ENCODE measurements at regions not wholly inside any gene's neighbourhood (a gene's known extent, or its start where the extent isn't known, plus 50 kb on each side); places are given as distances from the start of the nearest gene placed in this dataset.
A peak's percentile ranks its signal among the peaks of the same experiment; 100 is the strongest.
"Not testable (repeated sequence)": the region's sequence is repeated elsewhere in the genome, so short reads cannot be mapped to it uniquely, and the experiment has no call there.

DNA sequence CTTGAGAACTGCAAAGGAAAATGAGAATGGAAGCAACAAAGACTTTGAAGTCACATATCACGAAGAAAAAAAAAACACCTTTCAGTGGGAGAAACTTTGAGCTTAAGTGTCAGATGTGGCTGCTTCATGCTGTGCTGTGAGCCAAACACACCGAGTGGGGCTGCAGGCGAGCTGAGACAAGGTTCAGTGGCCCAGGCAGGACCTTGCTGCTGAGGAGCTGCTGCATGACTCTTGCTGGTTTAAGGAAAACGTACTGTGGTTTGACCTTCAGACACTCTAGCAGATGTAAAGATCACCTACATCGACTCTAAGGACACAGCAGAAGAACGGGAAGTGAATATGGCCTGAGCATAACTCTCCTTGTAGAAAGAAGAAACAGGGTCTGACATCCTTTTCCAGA, 118.1 kb upstream of the OR4E1 start:
- DNase-seq, result no peak

- DNase-seq, result not testable (repeated sequence)
Observed at GRCh38 chr14:21788687-21789086, 115.1 kb upstream of the OR4E1 start.

DNA sequence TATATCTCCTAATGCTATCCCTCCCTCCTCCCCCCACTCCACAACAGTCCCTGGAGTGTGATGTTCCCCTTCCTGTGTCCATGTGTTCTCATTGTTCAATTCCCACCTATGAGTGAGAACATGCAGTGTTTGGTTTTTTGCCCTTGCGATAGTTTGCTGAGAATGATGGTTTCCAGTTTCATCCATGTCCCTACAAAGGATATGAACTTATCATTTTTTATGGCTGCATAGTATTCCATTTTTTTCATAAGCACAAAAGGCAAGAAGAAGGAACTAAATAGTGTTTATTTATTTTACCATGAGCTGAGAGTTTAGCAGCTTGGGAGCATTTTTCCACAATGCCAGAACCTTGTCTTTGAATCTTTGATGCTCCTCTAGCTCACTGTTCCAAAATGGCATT, 113.6 kb upstream of the OR4E1 start:
- not testable (repeated sequence) for DNase-seq

DNA sequence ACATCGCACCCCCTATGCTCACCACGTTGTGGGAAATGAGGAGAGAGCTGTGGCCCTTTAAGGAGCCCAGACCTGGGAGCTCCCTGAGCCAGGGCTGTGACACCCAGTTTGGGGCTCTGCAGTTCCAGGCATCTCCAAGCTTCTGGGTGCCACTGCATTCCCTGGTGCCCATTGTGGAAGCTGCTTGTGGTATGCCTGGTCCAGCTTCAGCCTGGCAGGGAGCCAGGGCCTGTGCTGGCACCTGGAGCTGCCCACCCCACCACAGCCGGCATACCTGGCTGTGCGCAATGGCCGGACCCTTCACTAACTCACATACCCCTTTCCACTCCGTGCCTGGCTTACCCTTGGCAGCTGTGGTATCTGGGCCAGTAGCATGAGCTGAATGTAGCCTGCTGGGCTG, 107.9 kb upstream of the OR4E1 start:
- no peak for DNase-seq

GRCh38 chr14:21780429-21781084, 106.9 kb upstream of the OR4E1 start:
- DNase-seq, result no peak

GRCh38 chr14:21771671-21772070, 98.1 kb upstream of the OR4E1 start:
- peak; percentile 73 for DNase-seq

DNA sequence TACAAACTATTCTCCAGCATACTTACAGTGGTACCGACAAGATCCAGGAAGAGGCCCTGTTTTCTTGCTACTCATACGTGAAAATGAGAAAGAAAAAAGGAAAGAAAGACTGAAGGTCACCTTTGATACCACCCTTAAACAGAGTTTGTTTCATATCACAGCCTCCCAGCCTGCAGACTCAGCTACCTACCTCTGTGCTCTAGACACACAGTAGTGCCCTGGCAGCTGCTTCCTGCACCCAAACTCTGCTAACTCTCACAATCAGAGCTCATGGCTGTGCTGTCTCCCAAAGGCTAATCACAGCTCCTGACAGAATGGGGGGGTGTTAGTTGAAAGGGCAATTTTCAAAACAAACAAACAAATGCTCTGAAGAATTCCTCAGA, 95.2 kb upstream of the OR4E1 start:
- no peak for DNase-seq

- peak; percentile 63 for DNase-seq
Observed at GRCh38 chr14:21768116-21768874, 94.7 kb upstream of the OR4E1 start.

DNA sequence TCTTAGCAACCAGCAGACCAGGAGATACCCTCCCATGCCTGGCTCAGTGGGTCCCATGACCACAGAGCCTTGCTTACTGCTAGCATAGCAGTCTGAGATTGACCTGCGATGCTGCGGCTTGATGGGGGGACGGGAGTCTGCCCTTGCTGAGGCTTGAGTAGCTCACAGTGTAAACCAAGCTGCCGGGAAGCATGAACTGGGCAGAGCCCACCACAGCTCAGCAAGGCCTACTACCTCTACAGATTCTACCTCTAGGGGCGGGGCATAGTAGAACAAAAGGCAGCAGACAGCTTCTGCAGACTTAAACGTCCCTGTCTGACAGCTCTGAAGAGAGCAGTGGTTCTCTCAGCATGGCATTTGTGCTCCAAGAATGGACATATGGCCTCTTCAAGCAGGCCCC, 86.7 kb upstream of the OR4E1 start:
- not testable (repeated sequence) for DNase-seq

GRCh38 chr14:21749306-21749868, 75.8 kb upstream of the OR4E1 start:
- no peak for DNase-seq

- peak; percentile 83 for DNase-seq
Observed at GRCh38 chr14:21748869-21749303, 75.3 kb upstream of the OR4E1 start.

DNA sequence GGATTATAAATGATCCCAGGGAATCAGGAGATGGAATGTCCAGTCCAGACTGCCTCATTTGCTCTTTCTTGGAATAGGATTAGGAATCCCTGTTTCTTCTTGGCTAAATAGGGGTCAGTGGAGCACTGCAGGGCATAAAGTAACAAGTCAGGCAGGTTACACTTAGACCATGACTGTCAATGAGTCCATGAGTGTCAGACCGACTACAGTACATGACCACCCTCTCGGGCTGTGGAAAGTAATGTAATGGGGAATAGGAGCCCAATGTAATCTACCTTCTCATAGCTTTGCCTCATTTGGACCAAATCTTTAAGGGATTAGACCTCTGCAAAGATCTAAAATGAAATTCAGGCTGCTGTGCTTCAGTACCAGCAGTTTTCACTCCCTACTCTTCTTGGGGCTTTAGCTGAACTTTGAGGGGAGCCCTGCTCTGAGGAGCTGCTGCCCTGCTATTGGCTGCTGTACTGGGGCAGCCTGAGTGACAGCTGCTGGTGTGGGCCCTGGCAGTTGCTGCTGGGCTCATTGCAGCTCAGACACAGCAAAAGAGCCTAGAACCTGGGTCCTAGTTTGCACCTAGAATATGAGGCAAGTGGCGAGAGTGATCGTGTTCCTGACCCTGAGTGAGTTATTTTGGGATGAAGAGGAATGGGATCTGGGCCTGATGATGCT, 62.2 kb upstream of the OR4E1 start:
- no peak for DNase-seq

DNA sequence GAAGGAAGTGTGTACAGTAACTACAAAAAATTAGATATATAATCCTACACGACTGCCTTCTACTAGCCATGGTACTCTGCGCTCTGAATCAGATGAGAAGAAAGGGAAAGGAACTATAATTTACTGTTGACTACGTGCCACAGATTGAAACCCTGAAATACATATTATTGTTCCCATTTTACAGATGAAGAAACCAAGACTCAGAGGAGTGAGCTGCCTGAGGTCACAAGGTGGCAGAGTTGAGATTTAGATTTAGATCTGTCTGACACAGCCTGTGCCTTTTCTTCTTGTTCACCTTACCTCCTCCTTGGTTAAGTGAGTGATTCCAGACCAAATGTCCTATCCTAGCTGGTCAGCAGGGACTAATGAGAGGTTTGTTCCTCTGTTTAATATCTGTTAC, 61.6 kb upstream of the OR4E1 start:
- DNase-seq, result no peak

DNA sequence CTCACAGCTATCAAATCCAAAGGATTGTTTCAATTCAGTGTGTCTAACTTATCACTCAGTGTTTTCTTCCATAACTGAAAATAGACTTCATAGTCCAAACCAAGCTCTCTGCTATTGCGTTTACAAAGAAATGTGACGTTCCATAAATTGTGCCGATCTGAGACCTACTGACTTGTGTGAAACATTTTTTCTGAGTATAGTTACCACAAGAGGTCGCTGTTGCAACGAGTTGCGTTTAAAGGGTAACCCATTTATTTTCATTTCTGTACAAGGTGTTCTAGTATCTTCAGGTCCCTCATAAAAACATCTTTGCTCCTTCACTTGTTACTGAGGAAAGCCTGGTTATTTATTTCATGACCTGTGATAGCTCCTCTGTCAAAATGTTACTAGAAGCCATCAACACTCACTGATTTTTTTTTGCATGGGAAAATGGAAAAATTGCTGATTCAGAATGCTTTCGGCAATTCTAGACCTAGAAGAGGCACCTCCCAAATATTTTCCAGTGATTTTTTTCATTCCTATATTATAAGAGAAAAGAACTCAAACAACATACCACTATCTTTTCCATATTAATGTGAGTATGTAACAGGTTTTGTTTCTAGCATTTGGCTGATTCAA, 60.9 kb upstream of the OR4E1 start:
- DNase-seq, result no peak

DNA sequence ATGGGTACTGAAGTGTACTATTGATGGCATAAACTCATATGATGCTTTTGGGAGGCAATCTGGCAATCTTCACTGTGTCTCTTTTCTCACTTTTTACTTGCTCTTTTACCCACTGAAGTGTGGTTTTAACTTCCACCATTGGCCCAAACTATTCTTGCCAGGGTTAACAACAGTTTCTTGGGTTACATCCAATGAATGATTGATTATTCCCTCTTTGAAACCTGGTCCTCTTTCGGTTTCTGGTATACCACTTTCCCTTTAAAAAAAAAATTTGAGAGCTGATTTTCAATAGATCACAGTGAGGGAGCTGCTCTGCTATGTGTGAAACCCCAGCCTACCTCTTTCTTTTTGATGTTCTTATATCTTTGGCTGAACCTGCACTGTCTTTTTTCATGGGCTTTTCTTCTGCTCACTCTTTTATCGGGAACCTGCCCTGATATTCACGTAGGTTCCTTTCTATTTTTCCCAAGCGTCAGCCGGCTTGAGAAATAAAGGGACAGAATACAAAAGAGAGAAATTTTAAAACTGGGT, 56.1 kb upstream of the OR4E1 start:
- DNase-seq, result no peak

GRCh38 chr14:21725250-21725649, 51.6 kb upstream of the OR4E1 start:
- DNase-seq, result no peak

- no peak for DNase-seq
Observed at GRCh38 chr14:21724090-21724973, 50.7 kb upstream of the OR4E1 start.

DNA sequence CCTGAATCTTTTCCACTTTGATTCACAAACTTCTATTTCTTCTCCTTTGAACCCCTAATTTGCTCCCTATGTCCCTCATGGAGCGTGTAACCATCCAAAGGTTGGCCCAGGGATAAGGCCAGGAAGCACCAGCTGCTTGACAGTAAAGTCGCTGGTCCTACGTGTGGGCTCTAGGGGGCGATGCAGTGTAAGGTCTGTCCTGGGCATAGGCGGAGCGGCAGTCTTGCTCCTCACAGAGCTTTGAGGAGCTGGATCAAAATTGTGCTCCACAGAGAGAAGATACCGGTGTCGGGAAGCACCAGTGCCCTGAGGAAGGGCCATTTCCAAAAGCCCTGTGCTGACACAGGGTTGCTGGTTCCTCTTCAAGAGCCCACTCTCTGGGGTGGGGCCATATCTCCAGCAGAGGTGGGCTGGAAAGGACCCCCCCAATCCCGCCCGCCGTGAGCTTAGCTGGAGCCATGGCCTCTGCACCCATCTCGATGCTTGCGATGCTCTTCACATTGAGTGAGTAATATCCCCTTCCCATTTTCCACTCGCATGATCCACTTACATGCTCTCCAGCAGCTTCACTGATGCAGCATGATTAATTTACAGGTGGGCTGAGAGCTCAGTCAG, 49.9 kb upstream of the OR4E1 start:
- peak; percentile 85 for DNase-seq

Measured in islet precursor cell (in vitro differentiated cells).